HCT116 (cell line): ENCODE measurements at regions not wholly inside any gene's neighbourhood (a gene's known extent, or its start where the extent isn't known, plus 50 kb on each side); places are given as distances from the start of the nearest gene placed in this dataset.
A peak's percentile ranks its signal among the peaks of the same experiment; 100 is the strongest.

ENCODE experiments used
- ATAC-seq: fragments of 200-7000 bp; cut with Tn5 transposase; 2 replicates; pipeline ENCODE4 v1.9.1; 2020; ENCODE audit warnings: mild to moderate bottlenecking, moderate library complexity
- BruUV-seq: library from RNA; stranded (reverse); fragments of 400-500 nt; replicated peaks from 2 replicates; lab custom pipeline; 2021; lab: Mats Ljungman, UMichigan
- CTCF ChIA-PET: fragments of 300-600 bp; sonication (Branson Sonifier 250); formaldehyde crosslinking; loops from one replicate; lab custom pipeline; 2021; ENCODE audit warnings: antibody characterized with exemption; lab: Charles Lee
- POLR2A ChIA-PET: fragments of 300-600, 350-600 bp; sonication (Branson Sonifier 250); formaldehyde crosslinking; loops from one replicate; lab custom pipeline; 2021; ENCODE audit warnings: antibody characterized with exemption; lab: Charles Lee
- RAD21 ChIA-PET, 2 experiments: fragments of 300-600 bp; sonication (Branson Sonifier 250); formaldehyde crosslinking; loops; one replicate each; lab custom pipeline; 2023; ENCODE audit warnings: low total read pairs in 2 of 2; ENCODE audit not compliant: uncharacterized antibody in 2 of 2, unreplicated experiment in 2 of 2, low non-redundant PET in 1 of 2; lab: Charles Lee
- DNase-seq: peaks from one replicate; pipeline ENCODE4 v3.0.0-alpha.2; 2010; ENCODE audit warnings: low read depth, low spot score
- H2AFZ ChIP-seq: fragments of 200-600 bp; shearing (Covaris generic), sonication (generic); 2 replicates; pipeline ENCODE4 v1.6.1; 2017; ENCODE audit warnings: low read depth, mixed run types, mixed read lengths, antibody characterized with exemption, low read length; ENCODE audit not compliant: poor library complexity, severe bottlenecking
- H3K27ac ChIP-seq: 2 replicates; pipeline ENCODE4 v1.5.1; 2012; ENCODE audit warnings: low read depth, low read length
- H3K27me3 ChIP-seq: fragments of 200-600 bp; sonication (generic); 2 replicates; pipeline ENCODE4 v1.6.1; 2016; ENCODE audit warnings: mixed run types, low read length, mixed read lengths; ENCODE audit not compliant: insufficient read depth
- H3K36me3 ChIP-seq, 2 experiments: fragments of 200-500 bp in 1 of 2; fragments of 200-600 bp in 1 of 2; sonication (Bioruptor generic) in 1 of 2; sonication (generic) in 1 of 2; 2 replicates each; pipeline versions ENCODE4 v1.5.1 to v1.6.1; 2014 to 2016; ENCODE audit warnings: low read length in 2 of 2, inconsistent platforms in 1 of 2, mixed read lengths in 1 of 2, mixed run types in 1 of 2; ENCODE audit not compliant: insufficient read depth in 2 of 2, control insufficient read depth in 1 of 2
- H3K4me1 ChIP-seq, 2 experiments: fragments of 200-600 bp in 1 of 2; sonication (generic) in 1 of 2; 2 replicates each; pipeline versions ENCODE4 v1.5.1 to v1.6.1; 2012 to 2017; ENCODE audit warnings: low read length in 2 of 2, inconsistent platforms in 1 of 2, mild to moderate bottlenecking in 1 of 2, mixed read lengths in 1 of 2, mixed run types in 1 of 2, moderate library complexity in 1 of 2; ENCODE audit not compliant: insufficient read depth in 2 of 2, control insufficient read depth in 1 of 2
- H3K4me2 ChIP-seq: fragments of 200-600 bp; sonication (generic); 2 replicates; pipeline ENCODE4 v1.6.1; 2017; ENCODE audit warnings: mixed run types, low read length, mixed read lengths
- H3K4me3 ChIP-seq, 2 experiments: fragments of 200-600 bp in 1 of 2; sonication (generic) in 1 of 2; replicated peaks in 1 of 2; 2 replicates each; pipeline ENCODE4 v1.5.1; 2011 to 2016; ENCODE audit warnings: low read length in 2 of 2, control low read depth in 1 of 2, low read depth in 1 of 2, mild to moderate bottlenecking in 1 of 2, mixed read lengths in 1 of 2, mixed run types in 1 of 2
- H3K79me2 ChIP-seq: fragments of 200-600 bp; sonication (generic); 2 replicates; pipeline ENCODE4 v1.6.1; 2017; ENCODE audit warnings: mild to moderate bottlenecking, mixed run types, low read length, moderate library complexity, mixed read lengths; ENCODE audit not compliant: insufficient read depth
- H3K9ac ChIP-seq: fragments of 200-600 bp; sonication (generic); 2 replicates; pipeline ENCODE4 v1.6.1; 2016; ENCODE audit warnings: low read length, mixed read lengths
- H3K9me2 ChIP-seq: fragments of 200-600 bp; sonication (generic), shearing (Covaris generic); 2 replicates; pipeline ENCODE4 v1.6.1; 2017; ENCODE audit warnings: mixed run types, mild to moderate bottlenecking, moderate library complexity; ENCODE audit not compliant: insufficient read depth
- H3K9me3 ChIP-seq, 2 experiments: fragments of 200-500 bp in 1 of 2; fragments of 200-600 bp in 1 of 2; sonication (Bioruptor generic) in 1 of 2; sonication (generic) in 1 of 2; 2 replicates each; pipeline ENCODE4 v1.6.1; 2014 to 2017; ENCODE audit warnings: low read length in 2 of 2, mixed read lengths in 2 of 2, inconsistent platforms in 1 of 2, low read depth in 1 of 2, mild to moderate bottlenecking in 1 of 2, mixed run types in 1 of 2, moderate library complexity in 1 of 2; ENCODE audit not compliant: control insufficient read depth in 1 of 2, insufficient read depth in 1 of 2
- H4K20me1 ChIP-seq: fragments of 200-600 bp; sonication (generic), shearing (Covaris generic); 2 replicates; pipeline ENCODE4 v1.6.1; 2017; ENCODE audit warnings: mixed run types, mild to moderate bottlenecking, moderate library complexity; ENCODE audit not compliant: insufficient read depth
- CBX3 ChIP-seq: IDR thresholded peaks from 2 replicates; pipeline ENCODE4 v1.6.1; 2012; ENCODE audit warnings: low read depth
- EGR1 ChIP-seq: IDR thresholded peaks from 2 replicates; pipeline ENCODE4 v1.6.1; 2012; ENCODE audit warnings: low read depth
- ELF1 ChIP-seq: IDR thresholded peaks from 2 replicates; pipeline ENCODE4 v1.6.1; 2012; ENCODE audit warnings: low read depth, borderline replicate concordance
- FOSL1 ChIP-seq: IDR thresholded peaks from 2 replicates; pipeline ENCODE4 v1.6.1; 2012; ENCODE audit warnings: low read depth
- JUND ChIP-seq: IDR thresholded peaks from 2 replicates; pipeline ENCODE4 v1.6.1; 2012
- MAX ChIP-seq: IDR thresholded peaks from 2 replicates; pipeline ENCODE4 v1.6.1; 2012
- REST ChIP-seq: IDR thresholded peaks from 2 replicates; pipeline ENCODE4 v1.6.1; 2012; ENCODE audit warnings: low read depth
- SIN3A ChIP-seq: IDR thresholded peaks from 2 replicates; pipeline ENCODE4 v1.6.1; 2012; ENCODE audit warnings: low read depth
- SRF ChIP-seq: IDR thresholded peaks from 2 replicates; pipeline ENCODE4 v1.6.1; 2012; ENCODE audit warnings: low read depth
- TCF7L2 ChIP-seq: IDR thresholded peaks from 2 replicates; pipeline ENCODE4 v1.7.0; 2011; ENCODE audit warnings: borderline replicate concordance, inconsistent platforms; ENCODE audit not compliant: insufficient read depth, insufficient read length; ENCODE audit errors: extremely low read depth
- YY1 ChIP-seq: IDR thresholded peaks from 2 replicates; pipeline ENCODE4 v1.6.1; 2011; ENCODE audit warnings: low read length, low read depth, moderate library complexity, mild to moderate bottlenecking; ENCODE audit not compliant: insufficient replicate concordance; ENCODE audit errors: extremely low read depth
- ZNF274 ChIP-seq: fragments of 200-500 bp; sonication (Bioruptor generic); IDR thresholded peaks from 2 replicates; pipeline ENCODE4 v1.6.1; 2014; ENCODE audit warnings: mild to moderate bottlenecking, low read depth, low read length, inconsistent platforms
- intact Hi-C: fragments of 100-400 bp; cut with micrococcal nuclease; formaldehyde crosslinking; loops from 2 replicates; pipeline ENCODE4 v1.10.0; 2022
- TF ChIP-seq, protein P1 (sequence below): IDR thresholded peaks from 2 replicates; pipeline ENCODE4 v1.6.1; 2012

- peaks cover 45% of the 10 kb centered on the region for H3K79me2 ChIP-seq
- TF ChIP-seq JUND: no peak
- no peak for TF ChIP-seq SIN3A
- no peak for TF ChIP-seq SRF
- no peak for TF ChIP-seq MAX
- TF ChIP-seq YY1: no peak
- no peak for TF ChIP-seq TCF7L2
- no peak for TF ChIP-seq ELF1
- TF ChIP-seq ZNF274: no peak
- TF ChIP-seq FOSL1: no peak
- TF ChIP-seq, protein P1, sequence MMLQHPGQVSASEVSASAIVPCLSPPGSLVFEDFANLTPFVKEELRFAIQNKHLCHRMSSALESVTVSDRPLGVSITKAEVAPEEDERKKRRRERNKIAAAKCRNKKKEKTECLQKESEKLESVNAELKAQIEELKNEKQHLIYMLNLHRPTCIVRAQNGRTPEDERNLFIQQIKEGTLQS: no peak
- TF ChIP-seq REST: no peak
- no peak for TF ChIP-seq CBX3
- TF ChIP-seq EGR1: no peak
- TF ChIP-seq, all 23 proteins: peak for 0
- no peaks in the 10 kb centered on the region for H3K9me3 ChIP-seq
- RAD21 ChIA-PET: no interaction called here
- H3K4me1 ChIP-seq: peaks cover 13 to 41% of the 10 kb centered on the region in 2 experiments
- BruUV-seq: no TSS peak
- intact Hi-C loops: no loop called here
- DNase-seq (no peak), ATAC-seq (no peak)
- H3K4me3 ChIP-seq: 0 out of 4 replicates have a peak overlapping the region, but pooled peaks of 1 of the 2 experiments have one; percentile 16
- H3K9me2 ChIP-seq: no peaks in the 10 kb centered on the region
- H3K27ac ChIP-seq: peak overlapping the region; percentile 19; the same call in 1 of the 2 replicates
- H3K4me2 ChIP-seq: peak overlapping the region; percentile 61
- CTCF ChIA-PET: interaction anchor here (1.6 kb wide), 1 partner anchor 10 kb away, joined by 4 read pairs; no protein-coding TSS in a partner anchor
- no peak overlapping the region for H3K9ac ChIP-seq
- no peak overlapping the region for H2AFZ ChIP-seq
- POLR2A ChIA-PET: no interaction called here
- H4K20me1 ChIP-seq: no peaks in the 10 kb centered on the region
- H3K36me3 ChIP-seq: 0 out of 4 replicates have a peak, but pooled peaks cover 0 to 5% of the 10 kb centered on the region in 2 experiments
- H3K27me3 ChIP-seq: no peaks in the 10 kb centered on the region
These were observed 74.9 kb downstream of the C9orf152 start for GRCh38 chr9:110133059-110133458.
